GM21786 (cell line): ENCODE measurements at regions not wholly inside any gene's neighbourhood (a gene's known extent, or its start where the extent isn't known, plus 50 kb on each side); places are given as distances from the start of the nearest gene placed in this dataset.
"Not testable (repeated sequence)": the region's sequence is repeated elsewhere in the genome, so short reads cannot be mapped to it uniquely, and the experiment has no call there.

ENCODE experiments used
- ATAC-seq: cut with Tn5 transposase; IDR thresholded peaks from one replicate; pipeline ENCODE4 v1.9.1; 2021; ENCODE audit not compliant: unreplicated experiment

GRCh38 chr14:37711831-37712475 lies 116.5 kb downstream of the TTC6 start:
- no peak for ATAC-seq

- ATAC-seq = not testable (repeated sequence)
Measured at GRCh38 chr14:37712476-37712860, 117.0 kb downstream of the TTC6 start.

GRCh38 chr14:37712976-37713431 lies 117.6 kb downstream of the TTC6 start:
- ATAC-seq = no peak

GRCh38 chr14:37720131-37720530 lies 124.7 kb downstream of the TTC6 start:
- ATAC-seq = no peak

GRCh38 chr14:37721976-37722659 lies 126.7 kb downstream of the TTC6 start:
- no peak for ATAC-seq

GRCh38 chr14:37723515-37723914 lies 128.1 kb downstream of the TTC6 start:
- no peak for ATAC-seq

- ATAC-seq = no peak
Measured at GRCh38 chr14:37726708-37727107, 131.3 kb downstream of the TTC6 start.

GRCh38 chr14:37729218-37729617 lies 133.8 kb downstream of the TTC6 start:
- no peak for ATAC-seq

- ATAC-seq = no peak
Measured at GRCh38 chr14:37731094-37731493, 135.7 kb downstream of the TTC6 start.

GRCh38 chr14:37745657-37746056 lies 150.2 kb downstream of the TTC6 start:
- no peak for ATAC-seq

- ATAC-seq = no peak
Measured at GRCh38 chr14:37746140-37746832, 150.9 kb downstream of the TTC6 start.

- ATAC-seq = no peak
Measured at GRCh38 chr14:37753459-37753858, 158.0 kb downstream of the TTC6 start.

- ATAC-seq = not testable (repeated sequence)
Measured at GRCh38 chr14:37760275-37760674, 164.8 kb downstream of the TTC6 start.

GRCh38 chr14:37763266-37763665 lies 167.8 kb downstream of the TTC6 start:
- no peak for ATAC-seq

- not testable (repeated sequence) for ATAC-seq
Measured at GRCh38 chr14:37772283-37772682, 176.9 kb downstream of the TTC6 start.

- no peak for ATAC-seq
Measured at GRCh38 chr14:37776791-37777499, 181.5 kb downstream of the TTC6 start.

- no peak for ATAC-seq
Measured at GRCh38 chr14:37778135-37778943, 182.9 kb downstream of the TTC6 start.

GRCh38 chr14:37779480-37779879 lies 184.1 kb downstream of the TTC6 start:
- ATAC-seq = no peak

GRCh38 chr14:37780731-37781130 lies 185.3 kb downstream of the TTC6 start:
- ATAC-seq = not testable (repeated sequence)

- ATAC-seq = not testable (repeated sequence)
Measured at GRCh38 chr14:37784203-37784826, 188.9 kb downstream of the TTC6 start.
